ENCODE measurements at regions not wholly inside any gene's neighbourhood (a gene's known extent, or its start where the extent isn't known, plus 50 kb on each side); places are given as distances from the start of the nearest gene placed in this dataset.

GRCh38 chr21:35641271-35642016, 418.9 kb downstream of the SETD4 start:
- H3K36me3 ChIP-seq, result no peaks in the 10 kb centered on the region
- 81 to 94% (median 85%) methylated on average over 4 of the region's 4 CpGs for WGBS, 5 donors
- H3K27me3 ChIP-seq (replicated peaks in 1 of 7), result peaks cover 0 to 22% (median 0%) of the 10 kb centered on the region in 7 donors
- no peak for DNase-seq
- H3K4me1 ChIP-seq, result no peaks in the 10 kb centered on the region
- no peaks in the 10 kb centered on the region for H3K9me3 ChIP-seq
- intact Hi-C loops (cut with DNase I; ENCODE audit: low total_unique reads), result no loop called here
- no peak overlapping the region for H3K27ac ChIP-seq
- TF ChIP-seq, protein P1, sequence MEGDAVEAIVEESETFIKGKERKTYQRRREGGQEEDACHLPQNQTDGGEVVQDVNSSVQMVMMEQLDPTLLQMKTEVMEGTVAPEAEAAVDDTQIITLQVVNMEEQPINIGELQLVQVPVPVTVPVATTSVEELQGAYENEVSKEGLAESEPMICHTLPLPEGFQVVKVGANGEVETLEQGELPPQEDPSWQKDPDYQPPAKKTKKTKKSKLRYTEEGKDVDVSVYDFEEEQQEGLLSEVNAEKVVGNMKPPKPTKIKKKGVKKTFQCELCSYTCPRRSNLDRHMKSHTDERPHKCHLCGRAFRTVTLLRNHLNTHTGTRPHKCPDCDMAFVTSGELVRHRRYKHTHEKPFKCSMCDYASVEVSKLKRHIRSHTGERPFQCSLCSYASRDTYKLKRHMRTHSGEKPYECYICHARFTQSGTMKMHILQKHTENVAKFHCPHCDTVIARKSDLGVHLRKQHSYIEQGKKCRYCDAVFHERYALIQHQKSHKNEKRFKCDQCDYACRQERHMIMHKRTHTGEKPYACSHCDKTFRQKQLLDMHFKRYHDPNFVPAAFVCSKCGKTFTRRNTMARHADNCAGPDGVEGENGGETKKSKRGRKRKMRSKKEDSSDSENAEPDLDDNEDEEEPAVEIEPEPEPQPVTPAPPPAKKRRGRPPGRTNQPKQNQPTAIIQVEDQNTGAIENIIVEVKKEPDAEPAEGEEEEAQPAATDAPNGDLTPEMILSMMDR (IDR thresholded peaks at IDR 0.05 in 8 of 11, conservative IDR thresholded peaks at IDR 0.05 in 3 of 11), result no peak
- no peak overlapping the region for H3K4me3 ChIP-seq

DNA sequence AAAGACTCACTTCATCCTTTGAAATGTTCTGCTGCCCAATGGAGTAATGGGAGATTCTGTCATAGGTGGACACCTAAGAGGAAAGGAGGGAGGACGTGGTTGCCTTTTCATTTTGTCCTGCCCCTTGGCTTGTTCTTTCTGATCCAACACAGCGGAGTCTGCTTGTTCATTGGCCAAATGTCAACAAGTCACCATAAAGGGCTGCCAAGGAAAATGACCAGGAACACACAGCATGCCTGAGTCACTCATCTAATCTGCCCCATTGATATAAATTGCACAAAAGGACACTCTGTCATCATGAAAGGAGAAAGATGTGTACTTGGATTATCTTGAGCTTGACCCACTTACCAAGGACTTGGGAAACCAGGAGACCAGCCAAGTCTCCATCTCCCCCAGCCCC, 422.9 kb downstream of the SETD4 start:
- TF ChIP-seq POLR2AphosphoS5 (IDR thresholded peaks at IDR 0.05) (no peak), POLR2A (IDR thresholded peaks at IDR 0.05) (no peak)
- no peak for DNase-seq
- Histone ChIP-seq H3K36me3 (no peaks in the 10 kb centered on the region), H3K9me3 (no peaks in the 10 kb centered on the region), H3K27ac (no peak overlapping the region), H3K27me3 (replicated peaks in 1 of 7) (peaks cover 0 to 11% (median 0%) of the 10 kb centered on the region in 7 donors), H3K4me1 (no peaks in the 10 kb centered on the region), H3K4me3 (no peak overlapping the region)
- intact Hi-C loops (cut with DNase I; ENCODE audit: low total_unique reads), result no loop called here
- WGBS, 5 donors, result 73 to 94% (median 78%) methylated on average over 2 of the region's 2 CpGs

DNA sequence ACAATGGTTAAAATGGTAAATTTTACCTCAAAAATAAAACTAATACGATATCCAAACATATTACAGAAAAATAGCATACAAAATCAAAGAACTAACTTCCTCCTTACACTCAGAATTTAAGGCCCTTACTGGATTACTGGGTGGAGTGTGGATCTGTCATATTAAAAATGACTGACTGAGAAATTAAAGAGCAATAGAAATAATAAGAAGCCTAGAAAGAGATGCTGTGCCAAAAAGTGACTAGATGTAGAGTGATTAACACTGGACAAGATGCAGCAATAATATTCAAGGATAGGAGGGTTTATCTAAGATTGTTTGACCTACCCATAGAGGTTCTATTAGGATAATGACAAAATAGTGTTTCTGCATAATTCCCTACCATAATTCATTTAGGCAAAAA, 424.3 kb downstream of the SETD4 start:
- Histone ChIP-seq H3K9me3 (no peaks in the 10 kb centered on the region), H3K27ac (no peak overlapping the region), H3K4me3 (no peak overlapping the region), H3K27me3 (replicated peaks in 1 of 7) (peaks cover 0 to 11% (median 0%) of the 10 kb centered on the region in 7 donors), H3K36me3 (no peaks in the 10 kb centered on the region), H3K4me1 (no peaks in the 10 kb centered on the region)
- DNase-seq, result no peak
- intact Hi-C loops (cut with DNase I; ENCODE audit: low total_unique reads), result no loop called here
- WGBS, 5 donors, result 70 to 88% (median 76%) methylated on average over 1 of the region's 1 CpG
- TF ChIP-seq, protein P1 (IDR thresholded peaks at IDR 0.05 in 8 of 11, conservative IDR thresholded peaks at IDR 0.05 in 3 of 11), result no peak
- no peak for TF ChIP-seq POLR2AphosphoS5 (IDR thresholded peaks at IDR 0.05)
- TF ChIP-seq POLR2A (IDR thresholded peaks at IDR 0.05), result no peak

GRCh38 chr21:35635261-35635660, 425.1 kb downstream of the SETD4 start:
- TF ChIP-seq POLR2A (IDR thresholded peaks at IDR 0.05) (no peak), POLR2AphosphoS5 (IDR thresholded peaks at IDR 0.05) (no peak)
- TF ChIP-seq, protein P1 (IDR thresholded peaks at IDR 0.05 in 8 of 11, conservative IDR thresholded peaks at IDR 0.05 in 3 of 11), result no peak
- H3K27ac ChIP-seq, result no peak overlapping the region
- 81 to 96% (median 90%) methylated on average over 2 of the region's 2 CpGs for WGBS, 5 donors
- no peaks in the 10 kb centered on the region for H3K36me3 ChIP-seq
- no peak for DNase-seq
- H3K9me3 ChIP-seq, result no peaks in the 10 kb centered on the region
- H3K4me1 ChIP-seq, result no peaks in the 10 kb centered on the region
- H3K4me3 ChIP-seq, result no peak overlapping the region
- intact Hi-C loops (cut with DNase I; ENCODE audit: low total_unique reads), result no loop called here
- H3K27me3 ChIP-seq (replicated peaks in 1 of 7), result peaks cover 0 to 11% (median 0%) of the 10 kb centered on the region in 7 donors

Data from spleen (tissue), 11 donors.